ENCODE measurements at regions not wholly inside any gene's neighbourhood (a gene's known extent, or its start where the extent isn't known, plus 50 kb on each side); places are given as distances from the start of the nearest gene placed in this dataset.

- no peak overlapping the region for H3K27ac ChIP-seq (ENCODE audit: low read depth, low read length, poor library complexity, severe bottlenecking)
- no peaks in the 10 kb centered on the region for H4K20me1 ChIP-seq (ENCODE audit: insufficient read depth, low read length)
- no TSS peak for BruUV-seq (replicated peaks)
- H3K4me2 ChIP-seq (ENCODE audit: low read length) = no peak overlapping the region
- no peak for DNase-seq (ENCODE audit: low spot score)
- no peak for TF ChIP-seq EZH2phosphoT487 (IDR thresholded peaks at IDR 0.05; ENCODE audit: borderline replicate concordance, low read depth, low read length)
- no peak for TF ChIP-seq CTCF (conservative IDR thresholded peaks at IDR 0.05; ENCODE audit: low read length)
- no peaks in the 10 kb centered on the region for H3K36me3 ChIP-seq (ENCODE audit: insufficient read depth, low read length)
- H3K9me3 ChIP-seq (ENCODE audit: low read length) = no peaks in the 10 kb centered on the region
- no peaks in the 10 kb centered on the region for H3K9me2 ChIP-seq (ENCODE audit: insufficient read depth, low read length)
- H3K79me2 ChIP-seq (ENCODE audit: insufficient read depth, low read depth, low read length) = no peaks in the 10 kb centered on the region
- intact Hi-C loops (cut with micrococcal nuclease; ENCODE audit: unreplicated experiment) = no loop called here
- no peak overlapping the region for H3K4me3 ChIP-seq (ENCODE audit: low read depth, low read length, poor library complexity, severe bottlenecking)
- ChIA-PET CTCF (ENCODE audit: unreplicated experiment) (no interaction called here), POLR2A (interaction anchor here (0.6 kb wide), 1 partner anchor 909 kb away, joined by 6 read pairs; no protein-coding TSS in a partner anchor)
- no peaks in the 10 kb centered on the region for H3K4me1 ChIP-seq (ENCODE audit: insufficient read depth, low read length, poor library complexity, severe bottlenecking)
- no peak overlapping the region for H2AFZ ChIP-seq (ENCODE audit: low read length)
These were observed 222.6 kb downstream of the OTOR start for GRCh38 chr20:16970776-16971175.

DNA sequence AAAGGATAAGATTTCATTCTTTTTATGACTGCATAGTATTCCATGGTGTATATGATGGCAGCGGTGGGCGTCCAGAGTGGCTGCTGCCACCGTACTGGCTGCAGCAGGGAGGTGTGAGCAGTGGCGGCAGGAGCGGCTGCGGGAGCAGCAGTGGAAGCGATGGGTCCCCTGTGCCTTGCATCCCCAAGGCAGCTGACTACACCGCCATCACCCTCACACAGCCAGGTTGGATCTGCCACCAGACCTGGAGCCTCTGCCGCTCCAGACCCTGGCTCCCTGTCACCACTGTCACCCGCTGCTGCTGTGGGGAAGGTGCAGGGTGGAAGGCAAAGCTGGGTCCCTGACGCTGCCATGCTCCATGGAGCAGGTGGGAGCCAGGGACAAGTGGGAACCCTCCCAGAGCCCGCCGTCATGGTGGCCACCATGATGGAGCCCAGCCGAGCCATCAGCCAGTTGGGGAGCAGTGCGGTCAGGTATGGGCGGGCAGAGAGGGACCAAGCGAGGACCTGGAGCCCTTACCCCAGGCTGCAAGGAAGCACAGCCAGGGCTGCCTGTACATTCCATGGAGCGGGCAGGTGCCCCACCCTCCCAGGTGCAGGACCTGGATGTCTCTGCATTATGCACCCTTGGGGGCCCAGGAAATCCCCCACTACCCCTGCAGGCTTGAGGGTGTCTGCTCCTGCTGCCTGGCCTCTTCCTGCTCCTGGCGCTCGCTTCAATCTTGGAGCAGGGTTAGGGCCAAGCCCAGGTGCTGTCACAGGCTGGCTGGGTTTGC lies 226.1 kb downstream of the OTOR start:
- TF ChIP-seq EZH2phosphoT487 (IDR thresholded peaks at IDR 0.05; ENCODE audit: borderline replicate concordance, low read depth, low read length) (no peak), CTCF (conservative IDR thresholded peaks at IDR 0.05; ENCODE audit: low read length) (no peak)
- Histone ChIP-seq H3K79me2 (ENCODE audit: insufficient read depth, low read depth, low read length) (no peaks in the 10 kb centered on the region), H3K4me3 (ENCODE audit: low read depth, low read length, poor library complexity, severe bottlenecking) (no peak overlapping the region), H3K4me1 (ENCODE audit: insufficient read depth, low read length, poor library complexity, severe bottlenecking) (no peaks in the 10 kb centered on the region), H3K36me3 (ENCODE audit: insufficient read depth, low read length) (no peaks in the 10 kb centered on the region), H3K27ac (ENCODE audit: low read depth, low read length, poor library complexity, severe bottlenecking) (no peak overlapping the region), H2AFZ (ENCODE audit: low read length) (no peak overlapping the region), H3K9me2 (ENCODE audit: insufficient read depth, low read length) (no peaks in the 10 kb centered on the region), H3K4me2 (ENCODE audit: low read length) (no peak overlapping the region), H4K20me1 (ENCODE audit: insufficient read depth, low read length) (no peaks in the 10 kb centered on the region), H3K9me3 (ENCODE audit: low read length) (no peaks in the 10 kb centered on the region)
- intact Hi-C loops (cut with micrococcal nuclease; ENCODE audit: unreplicated experiment) = no loop called here
- ChIA-PET POLR2A (no interaction called here), CTCF (ENCODE audit: unreplicated experiment) (no interaction called here)
- no peak for DNase-seq (ENCODE audit: low spot score)
- BruUV-seq (replicated peaks) = no TSS peak

DNA sequence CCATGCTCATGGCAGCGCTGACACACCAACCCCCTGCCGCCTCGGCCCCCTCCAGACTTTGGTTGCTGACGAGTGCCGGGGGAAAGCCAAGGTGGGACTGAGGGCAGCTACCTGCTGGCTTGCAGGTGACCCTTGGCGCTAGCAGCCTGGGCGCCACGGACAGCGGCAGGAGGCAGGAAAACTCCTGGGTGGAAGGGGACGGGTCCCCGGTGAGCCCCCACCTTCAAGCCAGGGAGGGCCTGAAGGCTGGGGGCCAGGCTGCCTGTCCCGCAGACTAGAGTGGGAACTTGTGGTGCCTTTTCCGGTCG lies 226.7 kb downstream of the OTOR start:
- ChIA-PET POLR2A (no interaction called here), CTCF (ENCODE audit: unreplicated experiment) (no interaction called here)
- no peak overlapping the region for H3K4me3 ChIP-seq (ENCODE audit: low read depth, low read length, poor library complexity, severe bottlenecking)
- H3K4me1 ChIP-seq (ENCODE audit: insufficient read depth, low read length, poor library complexity, severe bottlenecking) = no peaks in the 10 kb centered on the region
- no peak overlapping the region for H2AFZ ChIP-seq (ENCODE audit: low read length)
- H4K20me1 ChIP-seq (ENCODE audit: insufficient read depth, low read length) = no peaks in the 10 kb centered on the region
- TF ChIP-seq EZH2phosphoT487 (IDR thresholded peaks at IDR 0.05; ENCODE audit: borderline replicate concordance, low read depth, low read length) = no peak
- no peak for TF ChIP-seq CTCF (conservative IDR thresholded peaks at IDR 0.05; ENCODE audit: low read length)
- H3K9me2 ChIP-seq (ENCODE audit: insufficient read depth, low read length) = no peaks in the 10 kb centered on the region
- no peak for DNase-seq (ENCODE audit: low spot score)
- intact Hi-C loops (cut with micrococcal nuclease; ENCODE audit: unreplicated experiment) = no loop called here
- H3K27ac ChIP-seq (ENCODE audit: low read depth, low read length, poor library complexity, severe bottlenecking) = no peak overlapping the region
- H3K36me3 ChIP-seq (ENCODE audit: insufficient read depth, low read length) = no peaks in the 10 kb centered on the region
- BruUV-seq (replicated peaks) = no TSS peak
- no peaks in the 10 kb centered on the region for H3K9me3 ChIP-seq (ENCODE audit: low read length)
- no peaks in the 10 kb centered on the region for H3K79me2 ChIP-seq (ENCODE audit: insufficient read depth, low read depth, low read length)
- no peak overlapping the region for H3K4me2 ChIP-seq (ENCODE audit: low read length)

All from OCI-LY7 (cell line).